Lower leg skin (tissue), 4 donors: ENCODE measurements at regions not wholly inside any gene's neighbourhood (a gene's known extent, or its start where the extent isn't known, plus 50 kb on each side); places are given as distances from the start of the nearest gene placed in this dataset.

Experiments used
- DNase-seq, 2 donors: peaks; one replicate each; pipeline ENCODE4 v3.0.0-alpha.2; 2019; ENCODE audit warnings: low spot score in 2 of 2
- H3K4me3 ChIP-seq: fragments of 200-600 bp; sonication (generic); 2 replicates; pipeline ENCODE4 v1.5.1; 2017; ENCODE audit warnings: mild to moderate bottlenecking, low read depth; ENCODE audit not compliant: poor library complexity, severe bottlenecking
- POLR2A ChIP-seq, 2 donors: fragments of 450-650 bp; IDR thresholded peaks; one replicate each; pipeline ENCODE4 v1.6.1; 2016 to 2017; ENCODE audit warnings: antibody characterized with exemption in 2 of 2, mild to moderate bottlenecking in 1 of 2, moderate library complexity in 1 of 2
- WGBS, 2 donors: methylation state at CpG; one replicate each; pipeline ENCODE4 v1.1.5; 2018; 5-methylcytosine and 5-hydroxymethylcytosine counted together
- intact Hi-C: fragments of 100-400 bp; cut with DNase I; formaldehyde crosslinking; loops from one replicate; pipeline ENCODE4 v1.15.0; 2023; ENCODE audit warnings: low total_unique reads
- TF ChIP-seq, protein P1 (sequence below), 3 donors: fragments of 450-650 bp; IDR thresholded peaks; one replicate each; pipeline ENCODE4 v1.5.1; 2016; ENCODE audit warnings: antibody characterized with exemption in 3 of 3, mild to moderate bottlenecking in 3 of 3, moderate library complexity in 2 of 3

DNA sequence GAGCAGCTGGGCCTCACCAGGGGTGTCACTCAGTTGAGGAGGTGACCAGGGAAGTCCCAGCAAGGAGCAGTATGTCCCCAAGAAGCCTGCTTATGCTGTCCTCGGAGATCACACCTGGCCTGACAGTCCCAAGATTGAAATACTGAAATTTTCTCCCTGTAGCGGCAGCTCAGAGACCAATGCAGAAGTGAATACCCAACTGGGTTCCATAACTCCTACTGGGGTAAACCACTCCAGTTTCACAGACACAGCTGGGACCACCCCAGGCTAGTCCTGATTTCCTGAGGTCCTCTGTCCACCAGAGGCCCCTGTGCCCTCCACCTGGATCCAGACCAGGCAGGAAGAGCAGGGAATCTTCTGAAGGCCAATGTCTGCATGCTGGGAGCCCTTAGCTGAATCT is 298.1 kb downstream of the ZEB1 start:
- WGBS, 2 donors: 93 to 100% methylated on average over 2 of the region's 2 CpGs
- no peak for TF ChIP-seq POLR2A (IDR thresholded peaks at IDR 0.05)
- TF ChIP-seq, protein P1, sequence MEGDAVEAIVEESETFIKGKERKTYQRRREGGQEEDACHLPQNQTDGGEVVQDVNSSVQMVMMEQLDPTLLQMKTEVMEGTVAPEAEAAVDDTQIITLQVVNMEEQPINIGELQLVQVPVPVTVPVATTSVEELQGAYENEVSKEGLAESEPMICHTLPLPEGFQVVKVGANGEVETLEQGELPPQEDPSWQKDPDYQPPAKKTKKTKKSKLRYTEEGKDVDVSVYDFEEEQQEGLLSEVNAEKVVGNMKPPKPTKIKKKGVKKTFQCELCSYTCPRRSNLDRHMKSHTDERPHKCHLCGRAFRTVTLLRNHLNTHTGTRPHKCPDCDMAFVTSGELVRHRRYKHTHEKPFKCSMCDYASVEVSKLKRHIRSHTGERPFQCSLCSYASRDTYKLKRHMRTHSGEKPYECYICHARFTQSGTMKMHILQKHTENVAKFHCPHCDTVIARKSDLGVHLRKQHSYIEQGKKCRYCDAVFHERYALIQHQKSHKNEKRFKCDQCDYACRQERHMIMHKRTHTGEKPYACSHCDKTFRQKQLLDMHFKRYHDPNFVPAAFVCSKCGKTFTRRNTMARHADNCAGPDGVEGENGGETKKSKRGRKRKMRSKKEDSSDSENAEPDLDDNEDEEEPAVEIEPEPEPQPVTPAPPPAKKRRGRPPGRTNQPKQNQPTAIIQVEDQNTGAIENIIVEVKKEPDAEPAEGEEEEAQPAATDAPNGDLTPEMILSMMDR (IDR thresholded peaks at IDR 0.05): no peak
- intact Hi-C loops: no loop called here
- DNase-seq: no peak
- no peak overlapping the region for H3K4me3 ChIP-seq

DNA sequence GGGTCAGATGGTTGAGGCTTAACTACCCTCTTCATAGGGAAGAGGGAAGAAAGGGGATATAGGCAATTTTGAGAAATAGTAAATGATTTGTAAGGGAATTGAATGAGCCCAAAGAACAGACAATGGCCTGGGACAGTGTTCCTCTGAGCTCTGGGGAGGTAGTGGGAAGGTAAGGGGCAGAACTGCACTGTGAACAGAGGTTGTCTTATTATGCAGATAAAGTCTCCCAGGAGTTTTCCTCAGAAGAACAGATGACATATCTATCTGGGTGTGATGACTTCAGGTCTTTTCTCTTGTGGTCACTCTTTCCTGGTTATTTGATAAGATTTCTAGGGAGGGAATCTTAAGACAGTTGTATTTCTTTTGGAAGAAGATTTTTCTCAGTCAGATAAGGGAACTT is 296.1 kb downstream of the ZEB1 start:
- TF ChIP-seq, protein P1 (IDR thresholded peaks at IDR 0.05): no peak
- H3K4me3 ChIP-seq: no peak overlapping the region
- intact Hi-C loops: no loop called here
- DNase-seq: no peak

GRCh38 chr10:31614611-31615010 is 295.6 kb downstream of the ZEB1 start:
- H3K4me3 ChIP-seq: no peak overlapping the region
- WGBS, 2 donors: 95 to 96% methylated on average over 1 of the region's 1 CpG
- TF ChIP-seq POLR2A (IDR thresholded peaks at IDR 0.05): no peak
- TF ChIP-seq, protein P1 (IDR thresholded peaks at IDR 0.05): no peak
- intact Hi-C loops: no loop called here
- no peak for DNase-seq

GRCh38 chr10:31612082-31612481 is 293.1 kb downstream of the ZEB1 start:
- H3K4me3 ChIP-seq: no peak overlapping the region
- intact Hi-C loops: no loop called here
- 49 to 72% methylated on average over 4 of the region's 4 CpGs for WGBS, 2 donors
- no peak for TF ChIP-seq POLR2A (IDR thresholded peaks at IDR 0.05)
- TF ChIP-seq, protein P1 (IDR thresholded peaks at IDR 0.05): no peak
- no peak for DNase-seq

- TF ChIP-seq, protein P1 (IDR thresholded peaks at IDR 0.05): no peak
- no peak for TF ChIP-seq POLR2A (IDR thresholded peaks at IDR 0.05)
- DNase-seq: no peak
- H3K4me3 ChIP-seq: no peak overlapping the region
- WGBS, 2 donors: 86 to 91% methylated on average over 7 of the region's 7 CpGs
- intact Hi-C loops: no loop called here
Measured at GRCh38 chr10:31611161-31611560, 292.1 kb downstream of the ZEB1 start.

- WGBS, 2 donors: 91% methylated on average over 3 of the region's 3 CpGs
- intact Hi-C loops: no loop called here
- TF ChIP-seq POLR2A (IDR thresholded peaks at IDR 0.05): no peak
- TF ChIP-seq, protein P1 (IDR thresholded peaks at IDR 0.05): no peak
- H3K4me3 ChIP-seq: no peak overlapping the region
- DNase-seq: no peak
Measured at GRCh38 chr10:31607481-31607880, 288.5 kb downstream of the ZEB1 start.
